ENCODE measurements at regions not wholly inside any gene's neighbourhood (a gene's known extent, or its start where the extent isn't known, plus 50 kb on each side); places are given as distances from the start of the nearest gene placed in this dataset.

- 0 out of 2 replicates have a peak, but pooled peaks have one; percentile 10 for TF ChIP-seq SP1 (IDR thresholded peaks at IDR 0.05; ENCODE audit: low read depth)
- TF ChIP-seq MAX (IDR thresholded peaks at IDR 0.05), result no peak
- no peak for TF ChIP-seq EZH2phosphoT487 (IDR thresholded peaks at IDR 0.05; ENCODE audit: borderline replicate concordance)
- TF ChIP-seq POLR2A (IDR thresholded peaks at IDR 0.05; ENCODE audit: borderline replicate concordance, extremely low read depth, insufficient read depth, insufficient read length), result no peak
- no peak for TF ChIP-seq REST (IDR thresholded peaks at IDR 0.05; ENCODE audit: low read depth)
- TF ChIP-seq CBX3 (IDR thresholded peaks at IDR 0.05; ENCODE audit: low read depth), result no peak
- TF ChIP-seq FOSL1 (IDR thresholded peaks at IDR 0.05; ENCODE audit: low read depth), result no peak
- TF ChIP-seq POLR2AphosphoS5 (IDR thresholded peaks at IDR 0.05; ENCODE audit: low read depth, low read length), result peak; percentile 23; the same call in 1 of the 2 replicates
- TF ChIP-seq ZFX (IDR thresholded peaks at IDR 0.05), result no peak
- no peak for TF ChIP-seq SIN3A (IDR thresholded peaks at IDR 0.05; ENCODE audit: low read depth)
- no peak for TF ChIP-seq EZH2 (IDR thresholded peaks at IDR 0.05)
Observed at GRCh38 chr7:25894902-25895791, 256.9 kb upstream of the NFE2L3 start (continued).

Measured in HCT116 (cell line).